SK-N-SH treated with all-trans-retinoic acid at 6 μM for 48 hours (cell line): ENCODE measurements at regions not wholly inside any gene's neighbourhood (a gene's known extent, or its start where the extent isn't known, plus 50 kb on each side); places are given as distances from the start of the nearest gene placed in this dataset.

ENCODE experiments used
- ATAC-seq: fragments of 200-7000 bp; cut with Tn5 transposase; 3 replicates; pipeline ENCODE4 v1.9.1; 2020; ENCODE audit warnings: mild to moderate bottlenecking, moderate library complexity
- ARNTL ChIP-seq: fragments of 450-650 bp; formaldehyde crosslinking; IDR thresholded peaks from 2 replicates; pipeline ENCODE4 v1.5.0; 2020; ENCODE audit warnings: low read depth, mild to moderate bottlenecking, moderate library complexity, borderline replicate concordance
- CREB5 ChIP-seq: fragments of 250-450 bp; sonication (Bioruptor Pico); IDR thresholded peaks from 2 replicates; pipeline ENCODE4 v1.5.1; 2020; ENCODE audit warnings: low read depth, mild to moderate bottlenecking, moderate library complexity
- CSDC2 ChIP-seq: fragments of 250-450 bp; sonication (Bioruptor Pico); IDR thresholded peaks from 2 replicates; pipeline ENCODE4 v1.5.0; 2020; ENCODE audit warnings: mild to moderate bottlenecking, moderate library complexity
- ESRRG ChIP-seq: fragments of 250-450 bp; sonication (Bioruptor Pico); IDR thresholded peaks from 2 replicates; pipeline ENCODE4 v1.6.1; 2021; ENCODE audit warnings: mild to moderate bottlenecking
- GLIS3 ChIP-seq: fragments of 250-450 bp; sonication (Bioruptor Pico); IDR thresholded peaks from 2 replicates; pipeline ENCODE4 v1.5.0; 2020; ENCODE audit warnings: mild to moderate bottlenecking, moderate library complexity
- ISL1 ChIP-seq: fragments of 250-450 bp; sonication (Bioruptor Pico); IDR thresholded peaks from 2 replicates; pipeline ENCODE4 v2.1.2; 2022; ENCODE audit warnings: mild to moderate bottlenecking, moderate library complexity
- OSR1 ChIP-seq: fragments of 250-450 bp; sonication (Bioruptor Pico); IDR thresholded peaks from 2 replicates; pipeline ENCODE4 v1.8.0; 2022; ENCODE audit warnings: moderate library complexity, mild to moderate bottlenecking, inconsistent platforms
- PPARA ChIP-seq: fragments of 250-450 bp; sonication (Bioruptor Pico); IDR thresholded peaks from 2 replicates; pipeline ENCODE4 v1.5.0; 2020; ENCODE audit warnings: mild to moderate bottlenecking, borderline replicate concordance
- RARB ChIP-seq: fragments of 250-450 bp; sonication (Bioruptor Pico); IDR thresholded peaks from 2 replicates; pipeline ENCODE4 v1.8.0; 2021; ENCODE audit warnings: mild to moderate bottlenecking, moderate library complexity
- SNAI2 ChIP-seq: fragments of 250-450 bp; sonication (Bioruptor Pico); IDR thresholded peaks from 2 replicates; pipeline ENCODE4 v1.5.0; 2020; ENCODE audit warnings: mild to moderate bottlenecking, moderate library complexity
- TCF4 ChIP-seq: fragments of 250-450 bp; sonication (Bioruptor Pico); IDR thresholded peaks from 2 replicates; pipeline ENCODE4 v1.8.0; 2021; ENCODE audit warnings: mild to moderate bottlenecking, moderate library complexity, borderline replicate concordance
- TOX ChIP-seq: fragments of 250-450 bp; sonication (Bioruptor Pico); IDR thresholded peaks from 2 replicates; pipeline ENCODE4 v1.8.0; 2021; ENCODE audit warnings: mild to moderate bottlenecking, moderate library complexity, borderline replicate concordance
- ZC3H10 ChIP-seq: fragments of 250-450 bp; sonication (Bioruptor Pico); IDR thresholded peaks from 2 replicates; pipeline ENCODE4 v1.5.1; 2021; ENCODE audit warnings: mild to moderate bottlenecking, moderate library complexity
- ZFP3 ChIP-seq: fragments of 250-450 bp; sonication (Bioruptor Pico); IDR thresholded peaks from 2 replicates; pipeline ENCODE4 v1.5.0; 2020; ENCODE audit warnings: mild to moderate bottlenecking, moderate library complexity
- ZFP30 ChIP-seq: fragments of 450-650 bp; formaldehyde crosslinking; IDR thresholded peaks from 2 replicates; pipeline ENCODE4 v1.5.0; 2022; ENCODE audit warnings: mild to moderate bottlenecking, moderate library complexity
- ZNF565 ChIP-seq: fragments of 450-650 bp; formaldehyde crosslinking; conservative IDR thresholded peaks from 2 replicates; pipeline ENCODE4 v1.5.0; 2020; ENCODE audit warnings: low read depth, mild to moderate bottlenecking, moderate library complexity
- ZNF70 ChIP-seq: fragments of 450-650 bp; formaldehyde crosslinking; IDR thresholded peaks from 2 replicates; pipeline ENCODE4 v1.5.0; 2020; ENCODE audit warnings: mild to moderate bottlenecking, moderate library complexity
- ZNF8 ChIP-seq: fragments of 450-650 bp; formaldehyde crosslinking; IDR thresholded peaks from 2 replicates; pipeline ENCODE4 v1.5.0; 2020; ENCODE audit warnings: mild to moderate bottlenecking, moderate library complexity
- TF ChIP-seq, protein P1 (sequence below): fragments of 250-450 bp; sonication (Bioruptor Pico); IDR thresholded peaks from 2 replicates; pipeline ENCODE4 v1.8.0; 2020; ENCODE audit warnings: mild to moderate bottlenecking, moderate library complexity, borderline replicate concordance
- TF ChIP-seq, protein P2 (sequence below): fragments of 250-450 bp; sonication (Bioruptor Pico); IDR thresholded peaks from 2 replicates; pipeline ENCODE4 v1.5.1; 2021; ENCODE audit warnings: mild to moderate bottlenecking, moderate library complexity
- TF ChIP-seq, protein P3 (sequence below): fragments of 250-450 bp; sonication (Bioruptor Pico); IDR thresholded peaks from 2 replicates; pipeline ENCODE4 v1.8.0; 2021; ENCODE audit warnings: low read depth, mild to moderate bottlenecking, moderate library complexity, borderline replicate concordance

- ATAC-seq, result no peak
- TF ChIP-seq, protein P1, sequence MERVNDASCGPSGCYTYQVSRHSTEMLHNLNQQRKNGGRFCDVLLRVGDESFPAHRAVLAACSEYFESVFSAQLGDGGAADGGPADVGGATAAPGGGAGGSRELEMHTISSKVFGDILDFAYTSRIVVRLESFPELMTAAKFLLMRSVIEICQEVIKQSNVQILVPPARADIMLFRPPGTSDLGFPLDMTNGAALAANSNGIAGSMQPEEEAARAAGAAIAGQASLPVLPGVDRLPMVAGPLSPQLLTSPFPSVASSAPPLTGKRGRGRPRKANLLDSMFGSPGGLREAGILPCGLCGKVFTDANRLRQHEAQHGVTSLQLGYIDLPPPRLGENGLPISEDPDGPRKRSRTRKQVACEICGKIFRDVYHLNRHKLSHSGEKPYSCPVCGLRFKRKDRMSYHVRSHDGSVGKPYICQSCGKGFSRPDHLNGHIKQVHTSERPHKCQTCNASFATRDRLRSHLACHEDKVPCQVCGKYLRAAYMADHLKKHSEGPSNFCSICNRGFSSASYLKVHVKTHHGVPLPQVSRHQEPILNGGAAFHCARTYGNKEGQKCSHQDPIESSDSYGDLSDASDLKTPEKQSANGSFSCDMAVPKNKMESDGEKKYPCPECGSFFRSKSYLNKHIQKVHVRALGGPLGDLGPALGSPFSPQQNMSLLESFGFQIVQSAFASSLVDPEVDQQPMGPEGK (CRISPR knock-in tag), result no peak
- TF ChIP-seq ESRRG (no peak), ZNF8 (CRISPR knock-in tag) (no peak), ZFP3 (no peak), CSDC2 (CRISPR knock-in tag) (no peak), RARB (no peak), ZNF565 (CRISPR knock-in tag) (no peak), ZC3H10 (no peak), CREB5 (no peak), TOX (CRISPR knock-in tag) (no peak)
- TF ChIP-seq, protein P2, sequence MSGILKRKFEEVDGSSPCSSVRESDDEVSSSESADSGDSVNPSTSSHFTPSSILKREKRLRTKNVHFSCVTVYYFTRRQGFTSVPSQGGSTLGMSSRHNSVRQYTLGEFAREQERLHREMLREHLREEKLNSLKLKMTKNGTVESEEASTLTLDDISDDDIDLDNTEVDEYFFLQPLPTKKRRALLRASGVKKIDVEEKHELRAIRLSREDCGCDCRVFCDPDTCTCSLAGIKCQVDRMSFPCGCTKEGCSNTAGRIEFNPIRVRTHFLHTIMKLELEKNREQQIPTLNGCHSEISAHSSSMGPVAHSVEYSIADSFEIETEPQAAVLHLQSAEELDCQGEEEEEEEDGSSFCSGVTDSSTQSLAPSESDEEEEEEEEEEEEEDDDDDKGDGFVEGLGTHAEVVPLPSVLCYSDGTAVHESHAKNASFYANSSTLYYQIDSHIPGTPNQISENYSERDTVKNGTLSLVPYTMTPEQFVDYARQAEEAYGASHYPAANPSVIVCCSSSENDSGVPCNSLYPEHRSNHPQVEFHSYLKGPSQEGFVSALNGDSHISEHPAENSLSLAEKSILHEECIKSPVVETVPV, result no peak
Observed at GRCh38 chr17:73954951-73955350, 248.5 kb upstream of the RPL38 start.

- TF ChIP-seq ISL1 (no peak), GLIS3 (CRISPR knock-in tag) (no peak), PPARA (CRISPR knock-in tag) (no peak), CSDC2 (CRISPR knock-in tag) (no peak), ZFP3 (no peak), TOX (CRISPR knock-in tag) (no peak), ZC3H10 (no peak), CREB5 (no peak), SNAI2 (CRISPR knock-in tag) (no peak), OSR1 (CRISPR knock-in tag) (no peak), RARB (no peak), ZNF70 (CRISPR knock-in tag) (no peak), ZNF565 (CRISPR knock-in tag) (no peak), ZNF8 (CRISPR knock-in tag) (no peak), ZFP30 (CRISPR knock-in tag) (no peak)
- TF ChIP-seq, protein P3, sequence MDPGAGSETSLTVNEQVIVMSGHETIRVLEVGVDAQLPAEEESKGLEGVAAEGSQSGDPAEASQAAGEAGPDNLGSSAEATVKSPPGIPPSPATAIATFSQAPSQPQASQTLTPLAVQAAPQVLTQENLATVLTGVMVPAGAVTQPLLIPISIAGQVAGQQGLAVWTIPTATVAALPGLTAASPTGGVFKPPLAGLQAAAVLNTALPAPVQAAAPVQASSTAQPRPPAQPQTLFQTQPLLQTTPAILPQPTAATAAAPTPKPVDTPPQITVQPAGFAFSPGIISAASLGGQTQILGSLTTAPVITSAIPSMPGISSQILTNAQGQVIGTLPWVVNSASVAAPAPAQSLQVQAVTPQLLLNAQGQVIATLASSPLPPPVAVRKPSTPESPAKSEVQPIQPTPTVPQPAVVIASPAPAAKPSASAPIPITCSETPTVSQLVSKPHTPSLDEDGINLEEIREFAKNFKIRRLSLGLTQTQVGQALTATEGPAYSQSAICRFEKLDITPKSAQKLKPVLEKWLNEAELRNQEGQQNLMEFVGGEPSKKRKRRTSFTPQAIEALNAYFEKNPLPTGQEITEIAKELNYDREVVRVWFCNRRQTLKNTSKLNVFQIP (CRISPR knock-in tag), result no peak
- TF ChIP-seq, protein P1 (CRISPR knock-in tag), result no peak
- TF ChIP-seq, protein P2, result no peak
- ATAC-seq, result no peak
Observed at GRCh38 chr17:73955616-73956015, 247.9 kb upstream of the RPL38 start.

DNA sequence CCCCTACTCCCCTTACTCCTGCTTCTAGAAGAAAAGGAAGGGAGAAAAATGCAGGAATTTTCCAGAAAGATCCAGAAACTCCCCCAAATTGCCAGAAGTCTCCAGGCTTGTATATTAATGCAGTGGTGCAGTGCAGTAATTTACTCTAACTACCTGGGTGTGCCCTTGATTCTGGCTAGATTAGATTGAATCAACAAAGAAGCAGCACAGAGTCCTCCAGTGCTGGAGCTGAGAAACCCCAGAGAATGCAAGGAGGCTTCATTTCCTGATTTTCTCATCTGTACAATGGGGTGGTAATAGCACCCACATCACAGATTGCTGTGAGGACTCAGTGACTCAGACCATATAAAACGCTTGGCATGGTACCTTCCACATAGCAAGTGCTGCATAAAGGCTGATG, 247.3 kb upstream of the RPL38 start:
- no peak for ATAC-seq
- TF ChIP-seq CREB5, result no peak
- TF ChIP-seq RARB, result no peak
- no peak for TF ChIP-seq ESRRG
- TF ChIP-seq, protein P3 (CRISPR knock-in tag), result no peak
- no peak for TF ChIP-seq CSDC2 (CRISPR knock-in tag)
- TF ChIP-seq, protein P1 (CRISPR knock-in tag), result no peak
- TF ChIP-seq TCF4 (CRISPR knock-in tag), result no peak
- TF ChIP-seq GLIS3 (CRISPR knock-in tag), result no peak
- TF ChIP-seq ZNF565 (CRISPR knock-in tag), result no peak
- TF ChIP-seq OSR1 (CRISPR knock-in tag), result no peak
- no peak for TF ChIP-seq ARNTL
